ENCODE measurements at regions not wholly inside any gene's neighbourhood (a gene's known extent, or its start where the extent isn't known, plus 50 kb on each side); places are given as distances from the start of the nearest gene placed in this dataset.

DNA sequence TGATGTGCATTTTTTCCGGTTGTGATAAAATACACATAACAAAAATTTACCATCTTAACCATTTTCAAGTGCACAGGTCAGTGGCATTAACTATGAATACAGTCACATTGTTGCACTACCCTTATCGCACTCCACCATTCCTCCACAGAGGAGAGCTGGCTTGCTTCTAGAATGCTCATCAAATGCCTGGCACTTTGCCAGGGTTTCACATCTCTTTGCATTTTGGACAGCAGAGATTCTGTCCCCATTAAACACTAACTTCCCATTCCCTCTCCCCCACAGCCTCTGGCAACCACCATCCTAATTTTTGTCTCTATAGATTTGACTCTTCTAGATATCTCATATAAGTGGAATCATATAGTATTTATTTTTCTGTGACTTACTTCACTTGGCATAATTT lies 165.0 kb downstream of the ASB1 start:
- TF ChIP-seq NFRKB (IDR thresholded peaks at IDR 0.05) (no peak), CTBP1 (IDR thresholded peaks at IDR 0.05; ENCODE audit: borderline replicate concordance) (no peak), TARDBP (IDR thresholded peaks at IDR 0.05) (no peak), ZNF384 (IDR thresholded peaks at IDR 0.05) (no peak), PKNOX1 (IDR thresholded peaks at IDR 0.05) (no peak), SP1 (IDR thresholded peaks at IDR 0.05) (no peak), BHLHE40 (IDR thresholded peaks at IDR 0.05; ENCODE audit: borderline replicate concordance) (no peak), FOXM1 (IDR thresholded peaks at IDR 0.05; ENCODE audit: borderline replicate concordance) (no peak)
- POLR2A ChIA-PET, result no interaction called here
- DNase-seq (ENCODE audit: extremely low spot score), result no peak
- CTCF ChIA-PET, result no interaction called here

- TF ChIP-seq ARNT (IDR thresholded peaks at IDR 0.05) (no peak), SP1 (IDR thresholded peaks at IDR 0.05) (no peak), HDGF (IDR thresholded peaks at IDR 0.05; ENCODE audit: borderline replicate concordance) (no peak), ZNF384 (IDR thresholded peaks at IDR 0.05) (no peak), FOXM1 (IDR thresholded peaks at IDR 0.05; ENCODE audit: borderline replicate concordance) (no peak), LEF1 (IDR thresholded peaks at IDR 0.05; ENCODE audit: borderline replicate concordance) (no peak), BHLHE40 (IDR thresholded peaks at IDR 0.05; ENCODE audit: borderline replicate concordance) (no peak), NFRKB (IDR thresholded peaks at IDR 0.05) (no peak), TARDBP (IDR thresholded peaks at IDR 0.05) (no peak), FOXK2 (IDR thresholded peaks at IDR 0.05) (no peak), FOXA1 (IDR thresholded peaks at IDR 0.05) (no peak), L3MBTL2 (conservative IDR thresholded peaks at IDR 0.05) (no peak), PKNOX1 (IDR thresholded peaks at IDR 0.05) (no peak), CTBP1 (IDR thresholded peaks at IDR 0.05; ENCODE audit: borderline replicate concordance) (no peak)
- ChIA-PET POLR2A (no interaction called here), CTCF (no interaction called here)
- no peak for DNase-seq (ENCODE audit: extremely low spot score)
These were observed 166.5 kb downstream of the ASB1 start for GRCh38 chr2:238593236-238593635.

DNA sequence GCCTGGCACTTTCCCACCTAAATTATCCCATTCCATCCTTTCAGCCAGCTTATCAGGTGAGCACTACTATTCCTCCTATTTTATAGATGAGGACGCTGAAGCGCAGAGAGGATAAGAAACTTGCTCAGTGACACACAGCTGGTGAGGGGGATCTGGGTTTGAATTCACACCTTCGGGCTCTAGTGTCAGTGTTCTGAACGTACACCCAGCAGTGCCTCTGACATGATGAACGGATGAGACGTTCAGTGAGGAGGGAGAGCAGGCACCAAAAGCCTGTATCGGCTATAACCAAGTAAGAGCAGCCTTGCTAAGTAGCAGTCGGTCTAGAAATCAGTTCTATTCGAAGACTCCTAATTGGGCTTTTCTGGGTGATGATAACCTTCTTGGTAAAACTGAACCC lies 167.0 kb downstream of the ASB1 start:
- POLR2A ChIA-PET, result no interaction called here
- no peak for TF ChIP-seq SP1 (IDR thresholded peaks at IDR 0.05)
- no peak for TF ChIP-seq SUZ12 (IDR thresholded peaks at IDR 0.05)
- DNase-seq (ENCODE audit: extremely low spot score), result no peak
- CTCF ChIA-PET, result no interaction called here

DNA sequence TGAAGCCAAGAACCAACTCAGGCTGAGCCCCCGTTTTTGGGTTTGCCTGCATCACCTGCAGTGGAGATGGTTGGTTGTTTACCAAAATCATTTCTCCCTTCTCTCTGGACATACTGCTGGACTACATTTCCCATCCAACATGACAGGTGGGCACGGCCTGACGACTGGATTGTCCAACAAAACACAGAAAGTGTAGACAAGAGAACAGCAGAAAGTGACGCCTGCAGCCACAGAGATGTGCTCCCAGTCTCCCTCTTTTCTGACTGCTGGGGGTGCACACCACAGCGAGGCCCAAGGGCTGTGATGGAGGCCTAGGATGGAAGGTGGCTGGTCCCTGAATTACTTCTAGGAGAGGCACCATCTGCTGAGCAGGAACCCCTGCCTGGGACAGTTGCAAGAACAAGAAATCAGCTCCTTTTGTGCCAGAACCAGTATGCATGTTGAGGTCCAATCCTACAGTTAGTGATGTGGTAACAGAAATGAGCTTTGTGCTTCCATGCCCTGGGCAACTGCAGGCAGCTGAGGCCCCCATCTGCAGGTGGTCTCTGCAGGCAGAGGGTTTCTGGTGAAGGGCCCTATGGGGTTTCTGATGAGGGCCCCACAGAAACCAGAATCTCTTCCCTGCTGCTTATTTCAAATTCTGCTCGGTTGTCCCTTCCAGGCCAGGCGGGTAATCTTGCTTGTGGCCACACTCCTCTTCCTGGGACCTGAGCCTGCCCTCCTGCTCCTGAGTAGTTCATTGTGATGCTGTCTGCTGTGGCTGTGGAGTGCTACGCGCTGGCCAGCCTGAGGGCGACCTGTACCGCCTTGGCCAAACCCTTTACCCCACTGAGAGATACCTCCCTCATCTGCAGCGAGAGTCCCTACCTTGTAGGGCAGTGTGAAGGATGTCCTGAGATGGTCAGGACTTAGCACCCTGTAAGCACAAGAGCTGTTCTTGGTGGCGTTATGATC lies 168.3 kb downstream of the ASB1 start:
- ChIA-PET POLR2A (no interaction called here), CTCF (no interaction called here)
- no peak for DNase-seq (ENCODE audit: extremely low spot score)
- TF ChIP-seq L3MBTL2 (conservative IDR thresholded peaks at IDR 0.05) (no peak), BHLHE40 (IDR thresholded peaks at IDR 0.05; ENCODE audit: borderline replicate concordance) (no peak), TARDBP (IDR thresholded peaks at IDR 0.05) (no peak), LEF1 (IDR thresholded peaks at IDR 0.05; ENCODE audit: borderline replicate concordance) (no peak), CTBP1 (IDR thresholded peaks at IDR 0.05; ENCODE audit: borderline replicate concordance) (no peak), FOXK2 (IDR thresholded peaks at IDR 0.05) (no peak), PKNOX1 (IDR thresholded peaks at IDR 0.05) (no peak), ARNT (IDR thresholded peaks at IDR 0.05) (no peak), NFRKB (IDR thresholded peaks at IDR 0.05) (no peak), FOXM1 (IDR thresholded peaks at IDR 0.05; ENCODE audit: borderline replicate concordance) (no peak), SP1 (IDR thresholded peaks at IDR 0.05) (no peak), ELF4 (IDR thresholded peaks at IDR 0.05) (no peak), ZNF384 (IDR thresholded peaks at IDR 0.05) (no peak), HDGF (IDR thresholded peaks at IDR 0.05; ENCODE audit: borderline replicate concordance) (no peak), FOXA1 (IDR thresholded peaks at IDR 0.05) (no peak), SUZ12 (IDR thresholded peaks at IDR 0.05) (no peak)

- TF ChIP-seq ELF4 (IDR thresholded peaks at IDR 0.05) (no peak), FOXM1 (IDR thresholded peaks at IDR 0.05; ENCODE audit: borderline replicate concordance) (no peak), LEF1 (IDR thresholded peaks at IDR 0.05; ENCODE audit: borderline replicate concordance) (no peak), CTBP1 (IDR thresholded peaks at IDR 0.05; ENCODE audit: borderline replicate concordance) (no peak)
- ChIA-PET POLR2A (no interaction called here), CTCF (interaction anchor here (0.6 kb wide), 1 partner anchor 20 kb away, joined by 3 read pairs; no protein-coding TSS in a partner anchor)
- no peak for DNase-seq (ENCODE audit: extremely low spot score)
These were observed 169.2 kb downstream of the ASB1 start for GRCh38 chr2:238595750-238596570.
